Breast epithelium (tissue), 3 donors: ENCODE measurements at regions not wholly inside any gene's neighbourhood (a gene's known extent, or its start where the extent isn't known, plus 50 kb on each side); places are given as distances from the start of the nearest gene placed in this dataset.

Experiments used
- POLR2A ChIP-seq: fragments of 450-650 bp; IDR thresholded peaks from one replicate; pipeline ENCODE4 v1.6.1; 2016; ENCODE audit warnings: antibody characterized with exemption, mild to moderate bottlenecking, moderate library complexity
- POLR2AphosphoS5 ChIP-seq, 3 donors: sonication (generic); formaldehyde crosslinking; IDR thresholded peaks; one replicate each; pipeline ENCODE4 v1.6.1; 2017; ENCODE audit warnings: antibody characterized with exemption in 3 of 3
- TF ChIP-seq, protein P1 (sequence below), 3 donors: fragments of 450-650 bp; IDR thresholded peaks; one replicate each; pipeline ENCODE4 v1.5.1; 2016 to 2017; ENCODE audit warnings: antibody characterized with exemption in 3 of 3, mild to moderate bottlenecking in 3 of 3, moderate library complexity in 3 of 3

GRCh38 chr14:71246539-71246938, 339.3 kb downstream of the PCNX1 start:
- TF ChIP-seq, protein P1, sequence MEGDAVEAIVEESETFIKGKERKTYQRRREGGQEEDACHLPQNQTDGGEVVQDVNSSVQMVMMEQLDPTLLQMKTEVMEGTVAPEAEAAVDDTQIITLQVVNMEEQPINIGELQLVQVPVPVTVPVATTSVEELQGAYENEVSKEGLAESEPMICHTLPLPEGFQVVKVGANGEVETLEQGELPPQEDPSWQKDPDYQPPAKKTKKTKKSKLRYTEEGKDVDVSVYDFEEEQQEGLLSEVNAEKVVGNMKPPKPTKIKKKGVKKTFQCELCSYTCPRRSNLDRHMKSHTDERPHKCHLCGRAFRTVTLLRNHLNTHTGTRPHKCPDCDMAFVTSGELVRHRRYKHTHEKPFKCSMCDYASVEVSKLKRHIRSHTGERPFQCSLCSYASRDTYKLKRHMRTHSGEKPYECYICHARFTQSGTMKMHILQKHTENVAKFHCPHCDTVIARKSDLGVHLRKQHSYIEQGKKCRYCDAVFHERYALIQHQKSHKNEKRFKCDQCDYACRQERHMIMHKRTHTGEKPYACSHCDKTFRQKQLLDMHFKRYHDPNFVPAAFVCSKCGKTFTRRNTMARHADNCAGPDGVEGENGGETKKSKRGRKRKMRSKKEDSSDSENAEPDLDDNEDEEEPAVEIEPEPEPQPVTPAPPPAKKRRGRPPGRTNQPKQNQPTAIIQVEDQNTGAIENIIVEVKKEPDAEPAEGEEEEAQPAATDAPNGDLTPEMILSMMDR (IDR thresholded peaks at IDR 0.05): no peak
- TF ChIP-seq POLR2A: no peak
- TF ChIP-seq POLR2AphosphoS5 (IDR thresholded peaks at IDR 0.05): no peak
